GM10266 (cell line): ENCODE measurements at regions not wholly inside any gene's neighbourhood (a gene's known extent, or its start where the extent isn't known, plus 50 kb on each side); places are given as distances from the start of the nearest gene placed in this dataset.

ENCODE experiments used
- DNase-seq: peaks from one replicate; pipeline ENCODE4 v3.0.0; 2012; ENCODE audit errors: extremely low spot score
- TF ChIP-seq, protein P1 (sequence below): IDR thresholded peaks from 2 replicates; pipeline ENCODE4 v1.5.1; 2012; ENCODE audit warnings: mild to moderate bottlenecking, low read depth; ENCODE audit not compliant: control insufficient read depth, insufficient read depth; ENCODE audit errors: missing control alignments

DNA sequence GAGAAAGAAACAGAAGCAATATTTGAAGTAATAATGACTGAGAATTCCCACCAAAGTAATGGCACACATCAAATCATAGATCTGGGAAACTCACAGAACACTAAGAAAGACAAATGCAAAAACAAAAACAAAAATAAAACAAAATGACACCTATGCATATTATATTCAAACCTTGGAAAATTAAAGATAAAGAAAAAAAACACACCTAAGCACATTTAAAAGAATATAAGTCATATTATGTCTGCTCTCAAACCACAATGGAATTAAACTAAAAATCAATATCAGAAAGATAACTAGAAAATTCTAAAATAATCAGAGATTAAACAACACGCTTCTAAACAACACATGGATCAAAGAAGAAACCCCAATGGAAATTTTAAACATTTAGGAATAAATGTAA lies 59.7 kb upstream of the GALNT5 start:
- TF ChIP-seq, protein P1, sequence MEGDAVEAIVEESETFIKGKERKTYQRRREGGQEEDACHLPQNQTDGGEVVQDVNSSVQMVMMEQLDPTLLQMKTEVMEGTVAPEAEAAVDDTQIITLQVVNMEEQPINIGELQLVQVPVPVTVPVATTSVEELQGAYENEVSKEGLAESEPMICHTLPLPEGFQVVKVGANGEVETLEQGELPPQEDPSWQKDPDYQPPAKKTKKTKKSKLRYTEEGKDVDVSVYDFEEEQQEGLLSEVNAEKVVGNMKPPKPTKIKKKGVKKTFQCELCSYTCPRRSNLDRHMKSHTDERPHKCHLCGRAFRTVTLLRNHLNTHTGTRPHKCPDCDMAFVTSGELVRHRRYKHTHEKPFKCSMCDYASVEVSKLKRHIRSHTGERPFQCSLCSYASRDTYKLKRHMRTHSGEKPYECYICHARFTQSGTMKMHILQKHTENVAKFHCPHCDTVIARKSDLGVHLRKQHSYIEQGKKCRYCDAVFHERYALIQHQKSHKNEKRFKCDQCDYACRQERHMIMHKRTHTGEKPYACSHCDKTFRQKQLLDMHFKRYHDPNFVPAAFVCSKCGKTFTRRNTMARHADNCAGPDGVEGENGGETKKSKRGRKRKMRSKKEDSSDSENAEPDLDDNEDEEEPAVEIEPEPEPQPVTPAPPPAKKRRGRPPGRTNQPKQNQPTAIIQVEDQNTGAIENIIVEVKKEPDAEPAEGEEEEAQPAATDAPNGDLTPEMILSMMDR, result no peak
- no peak for DNase-seq

GRCh38 chr2:157203651-157204050 lies 53.9 kb upstream of the GALNT5 start:
- no peak for DNase-seq

DNA sequence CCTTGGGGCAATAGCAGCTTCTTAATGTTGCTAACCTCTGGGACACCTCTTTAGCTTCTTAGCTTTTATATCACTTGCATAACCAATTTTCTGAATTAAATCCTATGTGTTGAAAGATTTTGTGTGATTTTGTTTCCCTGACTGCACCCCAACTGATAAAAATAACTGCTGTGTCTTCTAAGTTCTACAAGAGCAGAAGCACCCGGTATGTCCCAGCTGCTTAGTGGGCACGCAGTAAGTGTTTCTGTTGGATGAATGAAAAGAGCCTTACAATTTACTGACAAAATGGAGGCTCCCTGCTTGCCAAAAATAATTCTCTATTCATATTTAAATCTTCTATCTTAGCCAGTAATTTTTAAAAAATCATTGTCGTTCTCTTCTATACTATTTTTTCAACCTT lies 53.1 kb upstream of the GALNT5 start:
- DNase-seq, result no peak
- TF ChIP-seq, protein P1, result no peak

More at GRCh38 chr2:157203651-157204050, 53.9 kb upstream of the GALNT5 start:
- TF ChIP-seq, protein P1, result no peak

GRCh38 chr2:157206916-157207315 lies 50.6 kb upstream of the GALNT5 start:
- DNase-seq, result no peak
- TF ChIP-seq, protein P1, result no peak
